GM19372 (cell line): ENCODE measurements at regions not wholly inside any gene's neighbourhood (a gene's known extent, or its start where the extent isn't known, plus 50 kb on each side); places are given as distances from the start of the nearest gene placed in this dataset.

ENCODE experiments used
- ATAC-seq: cut with Tn5 transposase; IDR thresholded peaks from one replicate; pipeline ENCODE4 v1.9.1; 2021; ENCODE audit warnings: mild to moderate bottlenecking, low read depth, moderate library complexity; ENCODE audit not compliant: unreplicated experiment

DNA sequence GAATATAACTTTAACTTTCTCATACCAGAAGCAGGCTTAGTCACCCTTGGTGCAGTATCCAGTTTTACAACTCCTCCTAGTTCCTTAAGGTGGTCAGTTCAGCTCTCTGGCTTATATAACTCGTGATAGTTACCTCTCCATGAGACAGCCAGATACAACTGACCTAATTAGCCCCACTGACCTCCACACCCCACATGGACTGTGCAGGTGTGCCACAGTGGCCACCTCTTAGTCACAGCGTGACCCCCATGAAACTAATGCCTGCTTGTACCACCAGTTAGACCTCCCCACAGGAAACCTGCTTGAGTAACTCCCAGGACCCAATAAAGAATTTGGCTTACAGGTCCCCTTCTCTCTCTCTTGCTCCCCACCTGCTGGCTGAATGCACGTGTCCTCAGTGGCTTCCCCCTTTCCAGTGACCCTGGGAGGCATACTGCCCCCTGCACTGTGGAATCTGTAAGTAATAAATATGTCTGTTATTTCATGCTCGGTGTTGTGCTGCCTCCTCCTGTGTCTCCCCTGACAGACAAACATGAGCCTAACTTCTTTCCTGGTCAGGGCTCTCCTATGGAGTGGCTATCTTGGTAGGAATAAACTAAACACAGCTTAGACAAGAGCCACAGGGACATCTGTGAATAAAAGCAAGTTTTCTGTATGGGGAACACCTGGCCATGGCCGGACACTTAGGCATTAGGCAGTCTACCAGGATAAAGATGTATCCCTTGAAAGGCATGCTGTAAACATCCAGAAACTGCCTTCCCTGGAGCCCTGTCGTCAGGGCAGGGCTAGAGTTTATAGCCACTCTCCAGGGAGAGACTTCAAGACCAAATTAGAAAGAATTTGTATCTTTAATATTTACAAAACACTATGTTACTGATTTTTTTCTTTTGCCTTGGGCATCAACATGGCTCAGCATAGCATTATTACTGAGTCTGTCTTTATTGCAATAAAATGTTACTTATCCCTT is 209.7 kb upstream of the BOD1L1 start:
- no peak for ATAC-seq

DNA sequence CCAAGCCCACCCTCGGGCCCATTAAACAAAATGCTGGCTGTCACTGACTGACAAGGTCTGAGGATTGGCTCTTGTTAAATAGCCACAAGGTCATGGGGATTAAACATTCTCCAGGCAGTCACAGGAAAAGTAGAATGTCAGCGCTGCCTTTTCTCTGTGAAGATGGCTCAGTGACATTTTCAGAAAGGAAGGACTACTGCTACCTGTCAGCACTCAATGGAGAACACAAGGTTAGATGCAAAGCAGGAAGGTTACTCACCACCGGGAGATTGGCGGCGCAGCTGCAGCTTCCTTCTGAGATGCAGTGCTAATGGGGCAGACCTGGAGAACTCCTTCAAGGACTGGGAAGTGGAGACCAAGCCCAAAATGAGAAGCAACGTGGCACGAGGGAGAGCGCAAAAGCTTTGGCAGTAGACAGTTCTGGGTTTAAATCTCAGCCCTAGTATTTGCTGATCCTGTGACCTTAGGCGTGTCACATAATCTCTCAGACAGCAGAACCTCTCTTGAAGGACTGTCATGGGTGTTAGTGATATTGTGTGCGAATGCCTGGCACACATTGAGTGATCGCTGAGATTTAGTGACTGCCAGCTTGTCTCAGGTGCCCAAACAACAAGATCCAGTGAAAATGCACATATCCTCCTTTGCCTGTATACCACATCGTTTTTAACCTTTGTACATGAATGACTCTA is 213.1 kb upstream of the BOD1L1 start:
- ATAC-seq: no peak

DNA sequence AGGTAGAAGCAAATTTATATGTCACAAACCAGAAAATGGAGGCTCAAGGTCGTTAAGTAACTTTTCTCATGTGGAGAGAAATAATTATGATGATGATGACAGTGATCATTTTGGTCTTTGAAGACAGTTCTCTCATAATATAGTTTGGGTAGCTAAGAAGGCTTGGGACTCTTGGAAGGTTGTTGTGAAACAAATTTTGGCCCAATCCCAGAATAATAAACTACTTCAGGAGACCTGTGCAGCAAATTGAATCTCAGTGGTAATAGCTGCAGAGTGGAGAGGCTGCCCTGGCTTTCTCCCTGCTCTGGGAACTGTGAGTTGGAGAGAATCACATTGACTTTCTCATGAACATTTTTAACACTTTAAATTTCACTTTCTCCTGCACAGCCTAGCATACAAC is 217.2 kb upstream of the BOD1L1 start:
- no peak for ATAC-seq

DNA sequence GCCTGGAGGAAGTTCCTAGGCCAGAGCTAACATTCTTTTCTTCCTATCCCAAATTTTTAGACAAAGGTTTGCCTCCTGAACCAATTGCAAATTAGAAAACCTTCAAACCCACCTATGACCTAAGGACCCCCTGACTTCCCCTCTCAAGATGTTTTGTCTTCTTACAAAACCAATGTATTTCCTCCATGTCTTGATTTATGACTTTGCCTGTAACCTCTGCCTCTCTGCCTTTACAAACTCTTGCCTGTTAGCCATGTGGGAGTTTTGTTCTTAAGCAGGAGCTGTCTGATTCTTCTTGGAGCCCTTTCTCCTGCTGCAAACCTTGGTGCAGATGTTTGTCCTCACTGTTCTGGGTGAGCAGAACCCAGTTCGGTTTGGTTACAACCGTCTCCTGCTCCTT is 222.3 kb upstream of the BOD1L1 start:
- ATAC-seq: no peak

DNA sequence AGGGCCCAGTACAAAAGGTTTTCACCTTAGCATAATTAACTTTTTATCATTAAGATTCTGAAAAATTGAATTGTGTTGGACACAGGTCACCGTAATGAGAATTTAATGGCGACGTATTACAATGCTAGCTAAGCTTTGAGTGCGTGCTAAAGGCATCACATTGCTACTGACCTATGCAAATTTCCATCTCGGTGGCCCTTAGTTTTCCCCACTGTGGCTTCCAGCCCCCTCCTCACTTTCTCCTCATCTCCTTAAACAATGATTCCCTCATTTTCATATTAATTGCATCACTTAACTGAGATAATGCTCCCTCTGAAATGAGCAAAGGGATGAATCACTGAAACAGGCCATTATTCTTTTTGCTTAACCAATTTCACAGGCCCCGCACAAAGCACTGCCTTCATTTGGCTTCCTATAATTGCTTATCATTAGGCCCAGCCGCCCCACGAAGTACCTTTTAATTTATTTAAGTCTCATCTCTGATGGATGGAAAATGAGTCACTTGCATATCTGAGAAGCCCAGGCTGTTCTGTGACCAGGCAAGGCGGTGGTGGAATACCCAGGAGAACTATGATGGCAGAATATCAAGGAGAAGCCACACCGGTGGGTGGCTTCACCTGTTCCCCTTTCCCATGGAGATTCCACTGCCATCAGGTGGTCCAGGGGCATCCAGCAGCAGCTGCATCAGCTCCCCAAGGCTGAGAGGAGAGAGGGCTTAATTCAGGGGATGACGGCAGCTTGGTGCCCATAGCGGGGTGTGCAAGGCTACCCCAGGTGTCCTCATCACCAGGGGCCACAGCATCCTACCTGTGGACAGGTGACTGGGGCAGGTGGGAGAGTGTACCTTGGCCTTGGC is 223.8 kb upstream of the BOD1L1 start:
- ATAC-seq: no peak

DNA sequence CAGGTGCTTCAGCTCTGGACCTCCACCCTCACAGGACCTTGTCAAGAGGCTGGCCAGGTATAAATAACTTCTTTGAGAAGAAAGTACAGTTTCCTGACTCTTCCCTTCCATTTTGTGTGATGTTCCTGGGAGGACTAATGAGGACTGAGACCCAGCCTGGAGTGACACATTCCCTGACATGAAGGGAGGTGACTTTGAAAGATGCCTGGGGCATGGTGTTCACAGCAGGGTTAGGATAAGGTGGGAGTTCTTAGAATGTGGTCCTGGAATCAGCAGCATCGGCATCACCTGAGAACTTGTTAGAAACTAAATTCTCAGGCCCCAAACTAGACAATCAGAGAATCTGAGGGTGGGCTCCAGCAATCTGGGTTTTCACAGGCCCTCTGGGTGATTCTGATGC is 224.9 kb upstream of the BOD1L1 start:
- ATAC-seq: no peak

DNA sequence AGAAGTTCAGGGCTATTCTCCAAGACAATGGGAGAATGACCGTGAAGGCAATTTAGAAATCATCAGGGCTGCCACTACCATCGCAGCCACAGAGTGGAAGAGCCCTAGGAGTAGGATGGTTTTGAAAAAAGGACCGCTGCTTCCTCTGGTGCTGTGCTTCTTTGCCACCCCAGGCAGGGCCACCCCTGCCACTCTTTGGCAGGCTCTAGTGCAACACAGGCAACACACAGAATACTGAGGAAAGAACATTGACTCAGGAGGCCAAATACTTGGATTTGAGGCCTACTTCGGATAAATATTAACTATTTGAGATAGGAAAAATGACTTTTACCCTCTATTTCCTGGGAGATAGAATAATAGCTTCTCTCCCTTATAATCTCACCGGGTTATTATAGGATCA is 228.9 kb upstream of the BOD1L1 start:
- no peak for ATAC-seq

DNA sequence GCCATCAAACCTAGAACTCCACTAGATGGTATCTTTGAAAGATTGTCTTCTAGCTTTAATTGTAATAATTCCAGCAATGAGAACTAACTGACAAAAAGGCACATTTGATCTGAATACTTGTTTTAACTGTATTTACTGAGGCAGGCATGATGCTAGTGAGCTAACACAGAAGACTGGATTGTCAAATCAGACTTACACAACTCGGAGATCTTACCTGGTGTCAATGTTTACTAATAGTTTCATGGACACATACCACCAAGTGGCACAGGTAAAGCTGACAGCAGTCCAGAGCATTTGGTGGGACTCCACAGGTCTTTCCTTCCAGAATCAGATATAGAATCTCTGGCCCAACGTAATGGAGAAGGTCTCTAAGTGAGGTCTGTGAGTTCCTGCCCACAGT is 229.9 kb upstream of the BOD1L1 start:
- ATAC-seq: no peak

DNA sequence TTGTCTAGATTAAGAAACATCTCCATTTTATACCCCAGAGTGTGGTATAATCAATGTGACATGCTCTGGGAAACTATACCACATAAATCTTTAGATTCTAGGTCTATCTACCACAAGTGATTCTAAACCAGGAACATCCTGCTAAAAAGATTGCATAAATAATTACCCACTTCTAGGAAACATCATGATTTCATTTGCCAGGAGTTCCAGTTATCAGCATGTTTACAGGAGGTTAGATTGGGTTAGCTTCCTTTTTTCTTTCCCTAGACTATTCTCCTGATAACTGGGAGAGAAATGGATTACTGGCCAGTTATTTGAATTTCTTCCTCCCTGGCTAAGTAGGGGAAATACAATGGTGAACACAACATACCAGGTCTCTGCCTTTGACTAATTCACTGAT is 230.3 kb upstream of the BOD1L1 start:
- no peak for ATAC-seq

DNA sequence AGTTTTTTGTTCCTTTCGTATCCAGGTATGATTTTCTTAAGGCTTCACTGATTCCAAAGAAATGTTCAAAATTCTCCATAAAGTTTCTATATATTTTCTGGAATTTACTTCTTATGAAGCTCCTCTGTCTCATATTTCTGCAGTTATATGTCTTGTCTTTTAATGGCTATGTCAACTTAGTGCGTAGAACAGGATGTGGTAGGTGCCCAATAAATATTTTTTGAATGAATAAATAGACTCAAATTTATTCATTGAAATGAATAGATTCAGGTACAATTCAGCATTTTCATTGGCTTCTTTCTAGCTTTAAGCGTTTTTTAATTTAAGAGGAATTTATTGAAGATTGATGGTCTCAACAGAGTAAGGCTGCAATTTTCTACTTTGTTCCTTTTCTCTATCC is 231.9 kb upstream of the BOD1L1 start:
- ATAC-seq: no peak

DNA sequence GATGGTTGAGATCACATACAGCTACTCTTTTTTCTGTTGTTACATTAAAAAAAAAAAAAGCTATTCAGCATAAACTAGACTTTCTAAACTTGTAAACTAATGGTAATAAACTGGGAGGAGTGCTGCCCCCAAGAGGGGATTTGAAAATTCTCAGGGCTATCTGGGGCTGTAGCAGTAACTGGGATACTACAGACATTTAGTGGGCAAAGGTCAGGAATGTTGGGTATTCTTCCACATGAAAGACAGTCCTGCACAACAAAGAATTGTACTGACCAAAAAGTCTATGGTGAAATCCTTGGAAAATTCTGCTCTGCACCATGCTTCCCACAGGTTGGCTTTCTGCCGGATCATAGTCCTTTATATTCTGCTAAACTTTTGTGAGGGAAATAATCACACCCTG is 232.6 kb upstream of the BOD1L1 start:
- no peak for ATAC-seq

DNA sequence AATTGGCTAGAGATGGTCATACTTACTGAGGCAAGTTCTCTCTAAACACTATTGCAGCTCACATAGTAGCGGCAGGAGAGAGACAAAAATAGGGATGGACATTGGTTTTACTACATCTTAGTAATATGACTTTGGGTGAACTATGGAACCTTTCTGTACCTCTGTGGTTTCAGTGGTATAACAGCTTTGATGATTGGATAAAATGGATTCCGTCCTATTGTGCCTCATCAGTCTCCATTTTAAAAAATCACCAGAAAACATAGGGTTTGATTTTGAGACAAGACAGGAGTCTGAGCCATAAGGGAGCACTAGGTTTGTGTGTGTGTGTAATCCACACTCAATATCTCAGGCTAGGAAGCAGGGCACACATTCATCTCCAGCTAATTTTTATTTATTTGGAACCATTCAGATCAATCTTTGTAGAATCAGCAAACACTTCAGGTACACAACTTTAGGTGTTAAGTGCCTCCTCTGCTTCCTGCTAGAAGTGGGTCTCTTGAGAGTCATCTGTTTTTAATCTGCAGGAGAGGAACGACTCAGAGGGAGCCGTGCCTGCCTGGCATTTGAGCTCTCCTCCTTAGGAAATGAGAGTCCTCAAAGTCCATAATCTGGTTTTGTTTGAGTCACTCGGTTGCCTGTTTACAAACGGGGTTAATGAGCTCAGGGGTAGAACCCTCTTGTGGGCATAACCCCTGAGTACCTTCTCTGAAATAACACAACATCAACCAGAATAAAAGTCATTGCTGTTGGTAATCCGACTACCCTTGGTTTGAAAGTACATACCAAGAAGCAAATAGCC is 238.5 kb upstream of the BOD1L1 start:
- no peak for ATAC-seq

DNA sequence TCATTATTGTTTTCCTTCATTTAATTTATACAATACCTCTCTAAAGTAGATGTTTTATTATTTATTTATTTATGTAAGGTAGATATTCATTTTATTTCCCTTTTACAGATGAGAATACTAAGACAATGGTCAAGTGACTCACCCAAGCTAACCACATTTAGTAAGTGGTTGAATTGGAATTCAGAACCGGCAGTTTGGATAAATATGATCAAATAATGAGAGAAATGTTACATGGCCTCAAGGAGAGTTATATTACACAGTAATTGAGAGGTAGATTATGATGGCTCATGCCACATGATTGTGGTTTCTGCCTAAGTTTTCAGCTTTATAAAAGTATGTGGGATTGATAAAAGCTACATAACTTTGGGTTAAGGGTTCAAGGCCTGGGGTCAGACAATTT is 239.4 kb upstream of the BOD1L1 start:
- no peak for ATAC-seq

DNA sequence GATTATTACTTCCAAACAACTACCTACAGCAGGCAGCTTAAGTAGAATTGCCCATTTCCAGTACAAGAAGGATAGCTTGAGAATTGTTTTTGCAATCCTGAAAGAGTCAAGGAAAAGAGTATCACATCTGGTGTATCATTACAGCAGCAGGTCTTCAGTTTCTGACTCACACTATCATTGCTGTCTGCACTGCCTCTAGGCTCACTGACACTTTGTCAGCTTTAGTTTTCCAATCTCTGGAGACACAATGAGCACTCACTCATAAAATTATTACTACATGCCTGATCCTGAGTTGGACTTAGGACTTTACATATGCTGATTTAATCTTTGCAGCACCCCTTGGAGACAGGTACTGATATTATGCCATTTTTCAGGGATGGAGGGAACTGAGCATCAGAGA is 244.6 kb upstream of the BOD1L1 start:
- ATAC-seq: no peak

DNA sequence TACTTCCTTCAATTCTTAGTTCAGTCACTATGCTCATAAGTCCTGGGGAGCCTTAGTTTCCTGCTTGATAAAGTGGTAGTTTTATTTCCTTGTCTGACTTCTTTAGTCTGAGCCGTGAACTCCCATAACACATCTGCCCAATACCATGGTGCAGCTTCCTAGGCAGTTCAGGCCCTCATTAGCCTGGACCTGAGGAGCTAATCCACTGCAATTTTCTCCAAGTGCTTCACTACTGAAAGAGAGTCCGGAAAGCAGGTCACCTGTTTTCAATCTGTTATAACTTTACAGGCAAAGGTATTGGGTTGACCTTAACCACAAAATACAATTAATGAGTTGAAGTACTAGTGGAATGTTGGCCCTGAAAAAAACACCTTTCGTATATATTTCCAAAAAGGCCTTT is 245.4 kb upstream of the BOD1L1 start:
- no peak for ATAC-seq

DNA sequence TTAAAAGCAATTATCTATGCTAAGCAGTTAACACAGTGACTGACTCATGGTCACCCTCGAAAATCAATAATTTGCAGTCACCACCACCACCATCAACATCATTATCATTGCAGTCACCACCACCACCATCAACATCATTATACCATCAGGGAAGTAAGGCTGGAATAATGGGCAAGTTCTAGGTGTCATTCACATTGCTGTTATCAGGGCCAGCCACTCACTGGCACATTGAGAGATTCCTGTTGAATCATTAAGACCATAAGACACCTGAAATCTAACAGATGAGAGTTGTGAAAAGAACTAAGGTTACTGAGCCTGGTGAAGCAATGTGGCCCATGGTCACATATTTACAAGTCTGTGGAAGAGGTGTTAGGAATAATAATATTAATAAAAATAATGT is 247.7 kb upstream of the BOD1L1 start:
- ATAC-seq: no peak

DNA sequence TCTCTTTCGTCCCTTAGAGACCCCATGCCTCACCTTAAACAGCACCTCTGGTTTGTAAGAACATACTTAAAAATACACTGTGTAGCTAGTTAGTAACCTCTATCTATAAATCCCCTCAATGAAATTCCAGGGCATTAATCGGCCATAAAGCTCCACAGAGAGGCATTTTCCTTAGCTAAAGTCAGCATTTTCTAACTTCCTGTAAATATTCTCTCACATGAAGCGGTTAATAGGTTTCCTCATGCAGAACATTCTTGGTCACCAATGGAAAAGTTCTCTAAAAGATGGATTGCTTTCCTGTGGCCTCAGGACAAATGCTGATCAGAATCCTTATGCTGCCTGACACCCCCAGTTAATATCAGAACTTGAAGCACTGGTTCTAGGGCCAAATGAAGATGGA is 248.6 kb upstream of the BOD1L1 start:
- ATAC-seq: no peak

DNA sequence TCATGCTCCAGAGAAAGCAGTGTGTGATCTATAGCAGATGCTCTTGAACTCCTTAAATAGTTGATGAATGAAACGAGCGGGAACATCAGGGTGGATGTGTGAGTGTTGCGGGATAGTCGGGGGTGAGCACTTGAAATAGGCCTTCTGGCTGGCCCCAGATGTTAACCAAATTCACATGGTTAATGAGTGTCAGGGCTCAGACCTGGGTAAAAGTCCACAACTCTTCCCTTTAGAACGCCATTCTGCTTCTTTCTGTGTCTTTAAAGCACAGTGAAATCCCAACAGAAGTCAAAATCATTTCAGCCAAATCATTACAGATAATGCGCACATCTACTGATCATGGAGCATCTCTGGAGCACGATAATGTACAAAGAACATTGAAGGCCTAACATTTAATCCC is 249.4 kb upstream of the BOD1L1 start:
- no peak for ATAC-seq

DNA sequence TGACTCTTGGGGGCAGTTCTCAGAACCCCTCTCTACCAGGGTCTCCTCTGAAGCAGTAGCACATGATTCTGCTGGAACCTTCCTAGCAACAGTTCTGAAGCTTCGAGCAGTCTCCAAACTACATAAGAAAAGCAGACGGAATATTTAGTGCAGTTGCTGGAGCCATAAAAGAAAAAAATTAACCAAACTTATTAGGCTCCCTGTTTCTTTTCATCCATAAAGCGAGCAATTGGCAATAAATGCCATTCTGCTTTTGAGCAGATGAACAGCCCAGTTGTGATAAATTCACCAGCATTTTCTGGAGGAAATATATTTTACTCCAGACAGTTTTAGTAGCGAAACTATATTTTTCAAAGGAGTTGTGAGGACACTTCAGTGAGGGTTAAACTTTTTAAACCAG is 250.1 kb upstream of the BOD1L1 start:
- no peak for ATAC-seq

DNA sequence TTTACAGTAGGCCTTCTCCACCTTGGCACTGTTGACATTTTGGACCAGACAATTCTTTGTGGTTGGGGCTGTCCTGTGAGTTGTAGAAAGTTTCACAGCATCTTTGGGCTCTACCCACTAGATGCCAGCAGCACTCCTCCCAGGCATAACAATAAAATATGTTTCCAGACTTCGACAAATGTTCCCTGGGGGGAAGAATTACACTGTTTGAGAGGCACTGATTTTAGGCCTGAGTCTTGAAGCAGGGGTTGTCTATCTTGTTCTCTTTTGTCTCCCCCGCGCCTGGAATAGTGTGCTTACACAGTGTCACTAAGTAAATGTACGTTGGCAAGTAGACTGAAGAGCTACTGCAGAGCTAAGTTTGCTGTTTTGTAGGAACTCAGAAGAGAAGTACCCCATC is 254.4 kb upstream of the BOD1L1 start:
- ATAC-seq: no peak
